ENCODE measurements at regions not wholly inside any gene's neighbourhood (a gene's known extent, or its start where the extent isn't known, plus 50 kb on each side); places are given as distances from the start of the nearest gene placed in this dataset.

DNA sequence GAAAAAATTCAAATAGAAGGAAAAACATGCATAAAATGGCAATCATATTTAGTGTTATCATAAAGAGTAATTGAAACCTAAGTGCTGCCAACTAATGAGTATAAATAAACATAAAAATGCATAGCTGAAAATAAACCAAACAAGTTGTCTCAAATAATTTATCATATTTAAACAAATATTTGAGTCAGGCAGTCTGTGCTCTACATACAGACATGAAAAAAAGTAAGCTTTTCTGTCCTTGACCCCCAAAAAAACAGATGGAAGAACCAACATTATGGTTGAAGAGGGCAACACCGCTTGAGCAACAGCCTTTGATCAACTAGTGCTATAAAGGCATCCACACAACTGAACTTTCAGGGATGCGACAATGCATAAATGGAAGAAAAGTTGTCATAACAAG lies 735.1 kb upstream of the MIR17HG start:
- Mint-ChIP-seq H3K4me1 (no peaks in the 10 kb centered on the region), H3K27me3 (ENCODE audit: insufficient read depth, low read depth, poor library complexity) (no peaks in the 10 kb centered on the region), H3K27ac (no peak overlapping the region), H3K4me3 (no peak overlapping the region), H3K9me3 (peaks cover 3% of the 10 kb centered on the region), H3K36me3 (ENCODE audit: low read depth) (0 out of 3 replicates have a peak, but pooled peaks cover 4% of the 10 kb centered on the region)
- TF ChIP-seq, protein P1, sequence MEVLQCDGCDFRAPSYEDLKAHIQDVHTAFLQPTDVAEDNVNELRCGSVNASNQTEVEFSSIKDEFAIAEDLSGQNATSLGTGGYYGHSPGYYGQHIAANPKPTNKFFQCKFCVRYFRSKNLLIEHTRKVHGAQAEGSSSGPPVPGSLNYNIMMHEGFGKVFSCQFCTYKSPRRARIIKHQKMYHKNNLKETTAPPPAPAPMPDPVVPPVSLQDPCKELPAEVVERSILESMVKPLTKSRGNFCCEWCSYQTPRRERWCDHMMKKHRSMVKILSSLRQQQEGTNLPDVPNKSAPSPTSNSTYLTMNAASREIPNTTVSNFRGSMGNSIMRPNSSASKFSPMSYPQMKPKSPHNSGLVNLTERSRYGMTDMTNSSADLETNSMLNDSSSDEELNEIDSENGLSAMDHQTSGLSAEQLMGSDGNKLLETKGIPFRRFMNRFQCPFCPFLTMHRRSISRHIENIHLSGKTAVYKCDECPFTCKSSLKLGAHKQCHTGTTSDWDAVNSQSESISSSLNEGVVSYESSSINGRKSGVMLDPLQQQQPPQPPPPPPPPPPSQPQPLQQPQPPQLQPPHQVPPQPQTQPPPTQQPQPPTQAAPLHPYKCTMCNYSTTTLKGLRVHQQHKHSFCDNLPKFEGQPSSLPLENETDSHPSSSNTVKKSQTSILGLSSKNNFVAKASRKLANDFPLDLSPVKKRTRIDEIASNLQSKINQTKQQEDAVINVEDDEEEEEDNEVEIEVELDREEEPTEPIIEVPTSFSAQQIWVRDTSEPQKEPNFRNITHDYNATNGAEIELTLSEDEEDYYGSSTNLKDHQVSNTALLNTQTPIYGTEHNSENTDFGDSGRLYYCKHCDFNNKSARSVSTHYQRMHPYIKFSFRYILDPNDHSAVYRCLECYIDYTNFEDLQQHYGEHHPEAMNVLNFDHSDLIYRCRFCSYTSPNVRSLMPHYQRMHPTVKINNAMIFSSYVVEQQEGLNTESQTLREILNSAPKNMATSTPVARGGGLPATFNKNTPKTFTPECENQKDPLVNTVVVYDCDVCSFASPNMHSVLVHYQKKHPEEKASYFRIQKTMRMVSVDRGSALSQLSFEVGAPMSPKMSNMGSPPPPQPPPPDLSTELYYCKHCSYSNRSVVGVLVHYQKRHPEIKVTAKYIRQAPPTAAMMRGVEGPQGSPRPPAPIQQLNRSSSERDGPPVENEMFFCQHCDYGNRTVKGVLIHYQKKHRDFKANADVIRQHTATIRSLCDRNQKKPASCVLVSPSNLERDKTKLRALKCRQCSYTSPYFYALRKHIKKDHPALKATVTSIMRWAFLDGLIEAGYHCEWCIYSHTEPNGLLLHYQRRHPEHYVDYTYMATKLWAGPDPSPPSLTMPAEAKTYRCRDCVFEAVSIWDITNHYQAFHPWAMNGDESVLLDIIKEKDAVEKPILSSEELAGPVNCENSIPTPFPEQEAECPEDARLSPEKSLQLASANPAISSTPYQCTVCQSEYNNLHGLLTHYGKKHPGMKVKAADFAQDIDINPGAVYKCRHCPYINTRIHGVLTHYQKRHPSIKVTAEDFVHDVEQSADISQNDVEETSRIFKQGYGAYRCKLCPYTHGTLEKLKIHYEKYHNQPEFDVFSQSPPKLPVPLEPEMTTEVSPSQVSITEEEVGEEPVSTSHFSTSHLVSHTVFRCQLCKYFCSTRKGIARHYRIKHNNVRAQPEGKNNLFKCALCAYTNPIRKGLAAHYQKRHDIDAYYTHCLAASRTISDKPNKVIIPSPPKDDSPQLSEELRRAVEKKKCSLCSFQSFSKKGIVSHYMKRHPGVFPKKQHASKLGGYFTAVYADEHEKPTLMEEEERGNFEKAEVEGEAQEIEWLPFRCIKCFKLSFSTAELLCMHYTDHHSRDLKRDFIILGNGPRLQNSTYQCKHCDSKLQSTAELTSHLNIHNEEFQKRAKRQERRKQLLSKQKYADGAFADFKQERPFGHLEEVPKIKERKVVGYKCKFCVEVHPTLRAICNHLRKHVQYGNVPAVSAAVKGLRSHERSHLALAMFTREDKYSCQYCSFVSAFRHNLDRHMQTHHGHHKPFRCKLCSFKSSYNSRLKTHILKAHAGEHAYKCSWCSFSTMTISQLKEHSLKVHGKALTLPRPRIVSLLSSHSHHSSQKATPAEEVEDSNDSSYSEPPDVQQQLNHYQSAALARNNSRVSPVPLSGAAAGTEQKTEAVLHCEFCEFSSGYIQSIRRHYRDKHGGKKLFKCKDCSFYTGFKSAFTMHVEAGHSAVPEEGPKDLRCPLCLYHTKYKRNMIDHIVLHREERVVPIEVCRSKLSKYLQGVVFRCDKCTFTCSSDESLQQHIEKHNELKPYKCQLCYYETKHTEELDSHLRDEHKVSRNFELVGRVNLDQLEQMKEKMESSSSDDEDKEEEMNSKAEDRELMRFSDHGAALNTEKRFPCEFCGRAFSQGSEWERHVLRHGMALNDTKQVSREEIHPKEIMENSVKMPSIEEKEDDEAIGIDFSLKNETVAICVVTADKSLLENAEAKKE (CRISPR knock-in tag; IDR thresholded peaks at IDR 0.05) = no peak
- TF ChIP-seq EZH2 (IDR thresholded peaks at IDR 0.05; ENCODE audit: low read depth, unreplicated experiment) = no peak
- TF ChIP-seq ZNF114 (CRISPR knock-in tag; IDR thresholded peaks at IDR 0.05) = no peak
- no peak for TF ChIP-seq STAT1 (IDR thresholded peaks at IDR 0.05; ENCODE audit: unreplicated experiment)
- TF ChIP-seq ZNF331 (CRISPR knock-in tag; IDR thresholded peaks at IDR 0.05; ENCODE audit: low read depth) = no peak
- TF ChIP-seq, protein P2, sequence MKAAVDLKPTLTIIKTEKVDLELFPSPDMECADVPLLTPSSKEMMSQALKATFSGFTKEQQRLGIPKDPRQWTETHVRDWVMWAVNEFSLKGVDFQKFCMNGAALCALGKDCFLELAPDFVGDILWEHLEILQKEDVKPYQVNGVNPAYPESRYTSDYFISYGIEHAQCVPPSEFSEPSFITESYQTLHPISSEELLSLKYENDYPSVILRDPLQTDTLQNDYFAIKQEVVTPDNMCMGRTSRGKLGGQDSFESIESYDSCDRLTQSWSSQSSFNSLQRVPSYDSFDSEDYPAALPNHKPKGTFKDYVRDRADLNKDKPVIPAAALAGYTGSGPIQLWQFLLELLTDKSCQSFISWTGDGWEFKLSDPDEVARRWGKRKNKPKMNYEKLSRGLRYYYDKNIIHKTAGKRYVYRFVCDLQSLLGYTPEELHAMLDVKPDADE (IDR thresholded peaks at IDR 0.05) = no peak
- no peak for TF ChIP-seq CREB1 (CRISPR knock-in tag; IDR thresholded peaks at IDR 0.05; ENCODE audit: low read depth)
- no peak for TF ChIP-seq POLR2AphosphoS5 (IDR thresholded peaks at IDR 0.05; ENCODE audit: low read depth)
- TF ChIP-seq, protein P3, sequence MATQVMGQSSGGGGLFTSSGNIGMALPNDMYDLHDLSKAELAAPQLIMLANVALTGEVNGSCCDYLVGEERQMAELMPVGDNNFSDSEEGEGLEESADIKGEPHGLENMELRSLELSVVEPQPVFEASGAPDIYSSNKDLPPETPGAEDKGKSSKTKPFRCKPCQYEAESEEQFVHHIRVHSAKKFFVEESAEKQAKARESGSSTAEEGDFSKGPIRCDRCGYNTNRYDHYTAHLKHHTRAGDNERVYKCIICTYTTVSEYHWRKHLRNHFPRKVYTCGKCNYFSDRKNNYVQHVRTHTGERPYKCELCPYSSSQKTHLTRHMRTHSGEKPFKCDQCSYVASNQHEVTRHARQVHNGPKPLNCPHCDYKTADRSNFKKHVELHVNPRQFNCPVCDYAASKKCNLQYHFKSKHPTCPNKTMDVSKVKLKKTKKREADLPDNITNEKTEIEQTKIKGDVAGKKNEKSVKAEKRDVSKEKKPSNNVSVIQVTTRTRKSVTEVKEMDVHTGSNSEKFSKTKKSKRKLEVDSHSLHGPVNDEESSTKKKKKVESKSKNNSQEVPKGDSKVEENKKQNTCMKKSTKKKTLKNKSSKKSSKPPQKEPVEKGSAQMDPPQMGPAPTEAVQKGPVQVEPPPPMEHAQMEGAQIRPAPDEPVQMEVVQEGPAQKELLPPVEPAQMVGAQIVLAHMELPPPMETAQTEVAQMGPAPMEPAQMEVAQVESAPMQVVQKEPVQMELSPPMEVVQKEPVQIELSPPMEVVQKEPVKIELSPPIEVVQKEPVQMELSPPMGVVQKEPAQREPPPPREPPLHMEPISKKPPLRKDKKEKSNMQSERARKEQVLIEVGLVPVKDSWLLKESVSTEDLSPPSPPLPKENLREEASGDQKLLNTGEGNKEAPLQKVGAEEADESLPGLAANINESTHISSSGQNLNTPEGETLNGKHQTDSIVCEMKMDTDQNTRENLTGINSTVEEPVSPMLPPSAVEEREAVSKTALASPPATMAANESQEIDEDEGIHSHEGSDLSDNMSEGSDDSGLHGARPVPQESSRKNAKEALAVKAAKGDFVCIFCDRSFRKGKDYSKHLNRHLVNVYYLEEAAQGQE (IDR thresholded peaks at IDR 0.05; ENCODE audit: unreplicated experiment) = no peak
- no peak for TF ChIP-seq JUNB (IDR thresholded peaks at IDR 0.05; ENCODE audit: unreplicated experiment)
- H3K36me3 ChIP-seq (ENCODE audit: insufficient read depth) = no peaks in the 10 kb centered on the region
- H3K4me1 ChIP-seq (ENCODE audit: insufficient read depth) = no peaks in the 10 kb centered on the region
- no peak overlapping the region for H2AFZ ChIP-seq
- no peaks in the 10 kb centered on the region for H4K20me1 ChIP-seq (replicated peaks; ENCODE audit: insufficient read depth)
- H3F3A ChIP-seq (replicated peaks; ENCODE audit: low read depth) = no peaks in the 10 kb centered on the region
- DNase-seq (ENCODE audit: low spot score) (no peak), ATAC-seq (no peak)
- H3K9me2 ChIP-seq (ENCODE audit: insufficient read depth) = 0 out of 2 replicates have a peak, but pooled peaks cover 4% of the 10 kb centered on the region
- H3K27me3 ChIP-seq (ENCODE audit: insufficient read depth) = no peaks in the 10 kb centered on the region
- H3K27ac ChIP-seq (ENCODE audit: low read depth) = no peak overlapping the region
- no peak overlapping the region for H3K4me3 ChIP-seq
- no peaks in the 10 kb centered on the region for H3K79me2 ChIP-seq (replicated peaks; ENCODE audit: insufficient read depth)
- H3K4me2 ChIP-seq = no peak overlapping the region

All from GM23338 (cell line).